ENCODE measurements at regions not wholly inside any gene's neighbourhood (a gene's known extent, or its start where the extent isn't known, plus 50 kb on each side); places are given as distances from the start of the nearest gene placed in this dataset.

GRCh38 chr5:152990649-152991048 is 499.8 kb upstream of the GRIA1 start (continued):
- TF ChIP-seq ZNF155 (tag by site-specific recombination; IDR thresholded peaks at IDR 0.05), result no peak
- no peak for TF ChIP-seq ZNF132 (tag by site-specific recombination; IDR thresholded peaks at IDR 0.05; ENCODE audit: borderline replicate concordance)

- H3K27ac ChIP-seq (ENCODE audit: extremely low read depth, low read depth, low read length), result no peak overlapping the region
- no peaks in the 10 kb centered on the region for H3K4me1 ChIP-seq (ENCODE audit: control insufficient read depth, insufficient read depth, low read length)
- H3K9me3 ChIP-seq (ENCODE audit: control insufficient read depth, insufficient read depth, low read depth, low read length), result no peaks in the 10 kb centered on the region
- CTCF ChIA-PET, result no interaction called here
- TF ChIP-seq ZNF585B (tag by site-specific recombination; IDR thresholded peaks at IDR 0.05), result no peak
- TF ChIP-seq ZNF530 (tag by site-specific recombination; IDR thresholded peaks at IDR 0.05; ENCODE audit: low read depth), result no peak
- no peaks in the 10 kb centered on the region for H3K36me3 ChIP-seq (ENCODE audit: control insufficient read depth in 2 of 2, insufficient read depth in 1 of 2, low read length in 2 of 2)
- POLR2A ChIA-PET, result no interaction called here
- H3K4me3 ChIP-seq (ENCODE audit: low read depth, low read length), result no peak overlapping the region
These were observed 496.3 kb upstream of the GRIA1 start for GRCh38 chr5:152994033-152994680.

GRCh38 chr5:152995214-152995725 is 495.2 kb upstream of the GRIA1 start:
- no peak for TF ChIP-seq HOXA7 (CRISPR knock-in tag; IDR thresholded peaks at IDR 0.05; ENCODE audit: borderline replicate concordance)
- no peak for TF ChIP-seq ZNF626 (tag by site-specific recombination; IDR thresholded peaks at IDR 0.05)
- TF ChIP-seq ZNF692 (tag by site-specific recombination; IDR thresholded peaks at IDR 0.05), result no peak
- no peak for TF ChIP-seq ZNF561 (tag by site-specific recombination; IDR thresholded peaks at IDR 0.05; ENCODE audit: borderline replicate concordance)
- no peak overlapping the region for H3K4me3 ChIP-seq (ENCODE audit: low read depth, low read length)
- no peak overlapping the region for H3K27ac ChIP-seq (ENCODE audit: extremely low read depth, low read depth, low read length)
- no peaks in the 10 kb centered on the region for H3K9me3 ChIP-seq (ENCODE audit: control insufficient read depth, insufficient read depth, low read depth, low read length)
- ChIA-PET CTCF (no interaction called here), POLR2A (no interaction called here)
- no peaks in the 10 kb centered on the region for H3K36me3 ChIP-seq (ENCODE audit: control insufficient read depth in 2 of 2, insufficient read depth in 1 of 2, low read length in 2 of 2)
- no peaks in the 10 kb centered on the region for H3K4me1 ChIP-seq (ENCODE audit: control insufficient read depth, insufficient read depth, low read length)

- no peaks in the 10 kb centered on the region for H3K36me3 ChIP-seq (ENCODE audit: control insufficient read depth in 2 of 2, insufficient read depth in 1 of 2, low read length in 2 of 2)
- CTCF ChIA-PET, result no interaction called here
- no peak for TF ChIP-seq ZNF266 (tag by site-specific recombination; IDR thresholded peaks at IDR 0.05; ENCODE audit: low read depth)
- TF ChIP-seq ZNF114 (tag by site-specific recombination; IDR thresholded peaks at IDR 0.05), result no peak
- TF ChIP-seq BCL11A (tag by site-specific recombination; IDR thresholded peaks at IDR 0.05; ENCODE audit: low read depth), result no peak
- TF ChIP-seq ZNF76 (tag by site-specific recombination; IDR thresholded peaks at IDR 0.05; ENCODE audit: borderline replicate concordance, low read depth), result no peak
- TF ChIP-seq ZNF707 (tag by site-specific recombination; IDR thresholded peaks at IDR 0.05), result peak; percentile 83
- no peak overlapping the region for H3K4me3 ChIP-seq (ENCODE audit: low read depth, low read length)
- no peaks in the 10 kb centered on the region for H3K4me1 ChIP-seq (ENCODE audit: control insufficient read depth, insufficient read depth, low read length)
- H3K9me3 ChIP-seq (ENCODE audit: control insufficient read depth, insufficient read depth, low read depth, low read length), result no peaks in the 10 kb centered on the region
- POLR2A ChIA-PET, result no interaction called here
- H3K27ac ChIP-seq (ENCODE audit: extremely low read depth, low read depth, low read length), result no peak overlapping the region
These were observed 484.8 kb upstream of the GRIA1 start for GRCh38 chr5:153005711-153006110.

- CTCF ChIA-PET, result interaction anchor here (0.6 kb wide), 1 partner anchor 234 kb away, joined by 4 read pairs; no protein-coding TSS in a partner anchor
- Histone ChIP-seq H3K9me3 (ENCODE audit: control insufficient read depth, insufficient read depth, low read depth, low read length) (no peaks in the 10 kb centered on the region), H3K4me1 (ENCODE audit: control insufficient read depth, insufficient read depth, low read length) (no peaks in the 10 kb centered on the region), H3K36me3 (ENCODE audit: control insufficient read depth in 2 of 2, insufficient read depth in 1 of 2, low read length in 2 of 2) (no peaks in the 10 kb centered on the region), H3K4me3 (ENCODE audit: low read depth, low read length) (no peak overlapping the region), H3K27ac (ENCODE audit: extremely low read depth, low read depth, low read length) (no peak overlapping the region)
- POLR2A ChIA-PET, result no interaction called here
- TF ChIP-seq ZNF202 (tag by site-specific recombination; IDR thresholded peaks at IDR 0.05; ENCODE audit: borderline replicate concordance) (no peak), BCL11B (tag by site-specific recombination; IDR thresholded peaks at IDR 0.05; ENCODE audit: low read depth) (no peak), ZNF692 (tag by site-specific recombination; IDR thresholded peaks at IDR 0.05) (no peak), ZNF704 (tag by site-specific recombination; IDR thresholded peaks at IDR 0.05) (no peak), CTCF (tag by site-specific recombination; IDR thresholded peaks at IDR 0.05) (no peak), ZNF140 (tag by site-specific recombination; IDR thresholded peaks at IDR 0.05) (no peak), ZNF529 (tag by site-specific recombination; IDR thresholded peaks at IDR 0.05; ENCODE audit: insufficient replicate concordance) (no peak), KLF16 (tag by site-specific recombination; IDR thresholded peaks at IDR 0.05) (no peak)
These were observed 483.8 kb upstream of the GRIA1 start for GRCh38 chr5:153006681-153007080.
